H54 (cell line): ENCODE measurements at regions not wholly inside any gene's neighbourhood (a gene's known extent, or its start where the extent isn't known, plus 50 kb on each side); places are given as distances from the start of the nearest gene placed in this dataset.

Experiments used
- DNase-seq: peaks from one replicate; pipeline ENCODE4 v3.0.0; 2011; ENCODE audit warnings: low spot score, mixed read lengths; ENCODE audit not compliant: insufficient read length
- FAIRE-seq: peaks from 3 replicates; lab custom pipeline; 2011; peaks lifted over from hg19 to GRCh38; lab: Jason Lieb, UNC
- POLR2A ChIP-seq: IDR thresholded peaks from 2 replicates; pipeline ENCODE4 v1.6.1; 2011; ENCODE audit warnings: low read depth, mild to moderate bottlenecking, low read length

- DNase-seq (no peak), FAIRE-seq (no peak)
- TF ChIP-seq POLR2A, result no peak
These were observed 151.0 kb downstream of the VEGFA start for GRCh38 chr6:43921039-43921438.

GRCh38 chr6:43919774-43920173, 149.8 kb downstream of the VEGFA start:
- DNase-seq (no peak), FAIRE-seq (no peak)
- TF ChIP-seq POLR2A, result no peak

DNA sequence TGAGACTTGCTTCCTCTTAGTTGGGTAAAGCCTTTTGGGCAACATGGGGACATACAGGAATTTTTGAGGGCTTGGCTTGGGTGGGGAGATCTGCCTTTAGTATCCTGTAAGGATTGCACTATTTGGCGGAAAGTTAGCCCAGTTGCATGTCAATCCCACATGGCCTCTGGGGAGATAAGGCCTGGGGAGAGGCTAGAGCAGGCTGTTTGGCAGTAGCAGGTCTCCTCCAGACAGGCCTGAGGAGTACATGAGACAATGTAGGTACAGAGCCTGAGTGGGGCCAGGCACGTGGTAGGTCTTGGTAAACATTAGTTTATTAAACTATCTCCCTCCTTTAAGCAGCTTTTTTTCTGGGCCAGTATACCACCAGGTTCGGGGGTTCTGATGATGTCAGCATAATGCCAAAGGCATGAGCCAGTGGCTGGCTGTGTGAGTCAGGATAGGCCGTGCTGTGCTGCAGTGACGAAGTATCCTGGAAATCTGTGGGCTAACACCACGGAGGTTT, 147.9 kb downstream of the VEGFA start:
- FAIRE-seq (no peak), DNase-seq (no peak)
- TF ChIP-seq POLR2A, result no peak

DNA sequence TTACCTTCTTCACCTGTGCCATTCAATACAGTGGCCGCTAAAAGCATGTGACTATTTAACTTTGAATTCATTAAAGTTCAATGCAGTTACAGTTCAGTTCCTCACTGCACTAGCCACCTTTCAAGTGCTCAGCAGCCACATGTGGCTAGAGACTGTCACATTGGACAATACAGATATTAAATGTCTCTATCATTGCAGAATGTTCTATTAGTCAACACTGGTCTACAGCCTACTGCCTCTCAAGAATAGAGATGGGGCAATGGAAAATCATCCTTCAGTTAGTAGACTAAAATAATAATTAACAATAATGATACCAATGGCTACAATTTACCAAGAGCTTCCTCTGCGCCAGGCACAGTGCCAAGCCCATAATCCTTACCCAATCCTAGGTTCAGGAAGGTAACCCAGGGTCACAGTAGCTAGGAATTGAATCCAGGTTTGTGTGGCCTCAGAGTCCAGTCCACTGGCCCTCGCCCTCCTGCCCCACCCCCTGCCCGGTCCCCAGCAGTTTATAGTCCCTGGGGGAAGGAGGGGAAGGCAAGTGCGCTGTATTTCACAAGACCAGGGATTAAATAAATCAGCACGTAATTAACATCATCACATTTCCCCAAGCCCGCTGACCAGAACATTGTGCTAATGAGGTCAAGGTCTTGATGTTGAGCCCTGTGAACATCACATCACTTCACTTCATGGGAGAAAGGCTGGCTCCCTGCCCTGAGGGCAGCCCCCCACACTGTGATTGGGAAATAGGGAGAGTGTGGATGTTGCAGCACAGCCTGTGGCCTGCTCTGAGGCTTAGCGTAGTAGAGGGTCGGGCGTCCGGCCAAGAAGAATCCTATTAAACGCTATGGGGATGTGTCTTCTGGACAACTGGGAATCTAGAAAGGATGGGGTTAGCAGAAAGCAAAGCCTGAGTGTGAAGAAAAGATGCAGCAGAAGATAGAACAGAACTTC, 147.2 kb downstream of the VEGFA start:
- no peak for TF ChIP-seq POLR2A
- FAIRE-seq (no peak), DNase-seq (no peak)

- FAIRE-seq, result no peak
- no peak for DNase-seq
- no peak for TF ChIP-seq POLR2A
These were observed 146.2 kb downstream of the VEGFA start for GRCh38 chr6:43915986-43916923.

- DNase-seq, result no peak
- FAIRE-seq, result no peak
- TF ChIP-seq POLR2A, result no peak
These were observed 145.3 kb downstream of the VEGFA start for GRCh38 chr6:43915208-43915869.

- FAIRE-seq (no peak), DNase-seq (no peak)
- TF ChIP-seq POLR2A, result no peak
These were observed 144.5 kb downstream of the VEGFA start for GRCh38 chr6:43914272-43915147.

GRCh38 chr6:43913375-43914271, 143.6 kb downstream of the VEGFA start:
- FAIRE-seq (no peak), DNase-seq (no peak)
- no peak for TF ChIP-seq POLR2A

DNA sequence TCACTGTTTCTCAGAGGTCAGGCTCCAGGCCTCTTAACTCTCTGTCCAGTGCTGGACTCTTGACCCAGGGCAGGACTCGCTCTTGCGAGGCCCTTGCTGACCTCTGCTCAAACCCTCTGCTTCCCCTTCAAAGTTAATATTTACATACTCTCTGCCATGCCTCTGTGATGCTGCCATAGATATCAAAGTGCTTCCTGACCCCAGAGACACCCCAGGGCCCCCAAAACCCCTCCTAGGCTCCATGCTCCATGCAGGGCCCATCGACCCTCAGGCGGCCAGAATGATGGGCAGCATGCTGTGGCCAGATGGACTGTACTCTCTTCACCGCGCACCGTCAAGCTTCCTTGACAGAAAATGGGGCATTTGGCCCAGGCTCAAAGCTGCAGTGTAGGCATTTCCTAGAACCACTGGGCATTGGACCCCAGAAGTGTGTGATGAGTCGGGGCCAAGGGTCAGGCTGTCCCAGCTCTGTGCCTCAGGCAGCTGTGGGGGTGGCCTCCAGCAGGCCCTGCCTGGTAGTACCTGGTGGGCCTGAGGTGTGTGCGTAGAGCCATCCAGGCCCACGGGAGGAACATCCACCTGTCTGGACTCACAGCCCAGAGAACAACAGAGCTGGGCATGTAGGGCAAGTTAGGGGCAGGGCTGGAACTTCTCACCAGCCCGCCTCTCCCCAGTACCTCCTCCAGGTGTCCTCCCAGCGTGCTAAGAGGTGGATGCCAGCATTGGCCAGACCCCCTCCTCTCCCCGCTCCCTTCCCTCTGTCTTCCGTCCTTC, 142.8 kb downstream of the VEGFA start:
- FAIRE-seq, result no peak
- TF ChIP-seq POLR2A, result no peak
- no peak for DNase-seq

DNA sequence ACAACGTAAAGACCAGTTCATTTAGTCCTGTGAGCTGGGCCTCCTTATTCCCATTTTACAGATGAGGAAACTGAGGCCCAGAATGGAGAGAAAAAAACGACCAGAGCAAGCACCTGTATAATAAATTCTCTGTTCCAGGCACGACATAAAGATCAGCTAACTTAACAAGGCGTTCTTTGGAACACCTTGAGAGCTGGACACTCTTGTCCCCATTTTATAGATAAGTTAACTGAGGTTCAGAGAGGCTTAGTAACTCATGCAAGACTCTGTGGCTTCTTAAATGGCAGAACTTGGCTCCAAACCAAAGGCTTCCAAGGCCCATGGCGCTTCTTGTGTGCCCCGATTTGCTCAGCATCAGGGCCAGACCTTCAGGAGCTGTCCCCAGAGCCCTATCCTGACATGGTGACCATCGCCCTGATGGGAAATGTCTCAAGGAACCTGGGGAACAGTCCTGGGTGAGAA, 142.1 kb downstream of the VEGFA start:
- no peak for DNase-seq
- TF ChIP-seq POLR2A, result no peak
- FAIRE-seq, result no peak
